Ishikawa (cell line): ENCODE measurements at regions not wholly inside any gene's neighbourhood (a gene's known extent, or its start where the extent isn't known, plus 50 kb on each side); places are given as distances from the start of the nearest gene placed in this dataset.

Source experiments
- CEBPB ChIP-seq: IDR thresholded peaks from 2 replicates; pipeline ENCODE4 v1.6.1; 2012
- CREB1 ChIP-seq: IDR thresholded peaks from 2 replicates; pipeline ENCODE4 v1.6.1; 2012; ENCODE audit warnings: low read depth
- EGR1 ChIP-seq: IDR thresholded peaks from 2 replicates; pipeline ENCODE4 v1.6.1; 2012
- EP300 ChIP-seq: IDR thresholded peaks from 2 replicates; pipeline ENCODE4 v1.6.1; 2012; ENCODE audit warnings: borderline replicate concordance
- FOXM1 ChIP-seq: IDR thresholded peaks from 2 replicates; pipeline ENCODE4 v1.6.1; 2012; ENCODE audit warnings: low read depth, borderline replicate concordance
- MAX ChIP-seq: IDR thresholded peaks from 2 replicates; pipeline ENCODE4 v1.6.1; 2012
- NFIC ChIP-seq: IDR thresholded peaks from 2 replicates; pipeline ENCODE4 v1.6.1; 2012
- RAD21 ChIP-seq: IDR thresholded peaks from 2 replicates; pipeline ENCODE4 v1.6.1; 2012; ENCODE audit warnings: low read depth
- REST ChIP-seq: IDR thresholded peaks from 2 replicates; pipeline ENCODE4 v1.6.1; 2012; ENCODE audit warnings: low read depth, mild to moderate bottlenecking
- TAF1 ChIP-seq: IDR thresholded peaks from 2 replicates; pipeline ENCODE4 v1.6.1; 2012; ENCODE audit warnings: low read depth, mild to moderate bottlenecking
- TCF12 ChIP-seq: IDR thresholded peaks from 2 replicates; pipeline ENCODE4 v1.6.1; 2012; ENCODE audit warnings: low read depth
- TEAD4 ChIP-seq: IDR thresholded peaks from 2 replicates; pipeline ENCODE4 v1.6.1; 2012
- USF1 ChIP-seq: IDR thresholded peaks from 2 replicates; pipeline ENCODE4 v1.6.1; 2012
- YY1 ChIP-seq: IDR thresholded peaks from 2 replicates; pipeline ENCODE4 v1.6.1; 2012; ENCODE audit warnings: low read depth
- ZBTB7A ChIP-seq: IDR thresholded peaks from 2 replicates; pipeline ENCODE4 v1.6.1; 2012; ENCODE audit warnings: low read depth

GRCh38 chr3:190252080-190252479 is 70.2 kb downstream of the CLDN1 start:
- no peak for TF ChIP-seq REST
- peak; percentile 65 for TF ChIP-seq CEBPB

- TF ChIP-seq MAX (no peak), EP300 (no peak), USF1 (no peak), CEBPB (no peak), TAF1 (no peak), TCF12 (no peak), EGR1 (no peak), FOXM1 (no peak), CREB1 (no peak), TEAD4 (no peak), ZBTB7A (no peak), REST (no peak), YY1 (no peak), RAD21 (no peak), NFIC (no peak)
These were observed 72.8 kb downstream of the CLDN1 start for GRCh38 chr3:190249414-190249813.

GRCh38 chr3:190242147-190242546 is 80.1 kb downstream of the CLDN1 start:
- TF ChIP-seq ZBTB7A (no peak), FOXM1 (no peak), CREB1 (no peak), NFIC (no peak), TCF12 (no peak), USF1 (no peak), YY1 (no peak), REST (no peak), MAX (no peak), EGR1 (no peak), TAF1 (no peak), EP300 (no peak), CEBPB (no peak), TEAD4 (no peak), RAD21 (no peak)

GRCh38 chr3:190239325-190239724 is 82.9 kb downstream of the CLDN1 start:
- no peak for TF ChIP-seq ZBTB7A
- no peak for TF ChIP-seq YY1
- no peak for TF ChIP-seq RAD21
- no peak for TF ChIP-seq REST
